Parathyroid adenoma (tissue), 2 donors: ENCODE measurements at regions not wholly inside any gene's neighbourhood (a gene's known extent, or its start where the extent isn't known, plus 50 kb on each side); places are given as distances from the start of the nearest gene placed in this dataset.

ENCODE experiments used
- H2AFZ ChIP-seq: fragments of 300-600 bp; sonication (generic); one replicate; pipeline ENCODE4 v1.7.0; 2017; ENCODE audit warnings: antibody characterized with exemption, mild to moderate bottlenecking
- H3K27ac ChIP-seq: fragments of 300-600 bp; sonication (generic); one replicate; pipeline ENCODE4 v1.7.0; 2017
- H3K27me3 ChIP-seq: fragments of 300-600 bp; sonication (generic); one replicate; pipeline ENCODE4 v1.7.0; 2017; ENCODE audit warnings: low read length; ENCODE audit not compliant: control insufficient read depth, insufficient read depth
- H3K36me3 ChIP-seq: fragments of 300-600 bp; sonication (generic); one replicate; pipeline ENCODE4 v1.7.0; 2017; ENCODE audit warnings: low read length; ENCODE audit not compliant: control insufficient read depth, insufficient read depth
- H3K4me1 ChIP-seq: fragments of 300-600 bp; sonication (generic); one replicate; pipeline ENCODE4 v1.7.0; 2017; ENCODE audit warnings: control low read depth
- H3K4me2 ChIP-seq: fragments of 300-600 bp; sonication (generic); one replicate; pipeline ENCODE4 v1.7.0; 2017; ENCODE audit warnings: low read length
- H3K4me3 ChIP-seq: fragments of 300-600 bp; sonication (generic); one replicate; pipeline ENCODE4 v1.7.0; 2017; ENCODE audit warnings: low read depth, low read length
- H3K79me2 ChIP-seq: fragments of 300-600 bp; sonication (generic); one replicate; pipeline ENCODE4 v1.7.0; 2017; ENCODE audit warnings: control low read depth
- H3K9ac ChIP-seq: fragments of 300-600 bp; sonication (generic); one replicate; pipeline ENCODE4 v1.7.0; 2017; ENCODE audit warnings: mild to moderate bottlenecking
- H3K9me3 ChIP-seq: fragments of 300-600 bp; sonication (generic); one replicate; pipeline ENCODE4 v1.7.0; 2017; ENCODE audit warnings: low read length; ENCODE audit not compliant: control insufficient read depth
- TF ChIP-seq, protein P1 (sequence below): fragments of 300-600 bp; sonication (generic); IDR thresholded peaks from one replicate; pipeline ENCODE4 v1.7.0; 2017; ENCODE audit warnings: antibody characterized with exemption, mild to moderate bottlenecking
- donor health status: primary hyperparathyroidism.

DNA sequence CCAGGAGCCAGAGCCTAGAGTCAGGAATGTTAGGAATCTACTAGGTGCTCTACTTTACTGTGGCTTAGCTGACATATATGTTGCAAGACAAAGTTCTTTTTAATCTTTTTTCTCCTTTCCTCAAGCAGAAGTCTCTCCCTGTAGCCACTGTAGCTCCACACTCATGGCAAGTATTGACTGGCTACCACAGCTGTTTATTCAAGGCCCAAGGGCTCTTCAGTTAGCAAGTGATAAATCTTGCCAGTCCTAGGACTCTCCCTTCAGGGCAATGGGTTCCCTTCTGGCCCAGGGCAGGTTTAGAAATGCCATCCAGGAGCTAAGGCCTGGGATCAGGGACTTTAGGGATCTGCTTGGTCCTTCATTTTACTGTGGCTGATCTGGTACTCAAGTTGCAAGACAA is 82.0 kb upstream of the TNFRSF21 start:
- H3K79me2 ChIP-seq, result no peaks in the 10 kb centered on the region
- H3K9me3 ChIP-seq, result no peaks in the 10 kb centered on the region
- H3K4me3 ChIP-seq, result no peak overlapping the region
- H3K4me1 ChIP-seq, result no peaks in the 10 kb centered on the region
- no peaks in the 10 kb centered on the region for H3K36me3 ChIP-seq
- H2AFZ ChIP-seq, result no peak overlapping the region
- H3K9ac ChIP-seq, result no peak overlapping the region
- no peak overlapping the region for H3K27ac ChIP-seq
- no peak overlapping the region for H3K4me2 ChIP-seq
- no peaks in the 10 kb centered on the region for H3K27me3 ChIP-seq
- TF ChIP-seq, protein P1, sequence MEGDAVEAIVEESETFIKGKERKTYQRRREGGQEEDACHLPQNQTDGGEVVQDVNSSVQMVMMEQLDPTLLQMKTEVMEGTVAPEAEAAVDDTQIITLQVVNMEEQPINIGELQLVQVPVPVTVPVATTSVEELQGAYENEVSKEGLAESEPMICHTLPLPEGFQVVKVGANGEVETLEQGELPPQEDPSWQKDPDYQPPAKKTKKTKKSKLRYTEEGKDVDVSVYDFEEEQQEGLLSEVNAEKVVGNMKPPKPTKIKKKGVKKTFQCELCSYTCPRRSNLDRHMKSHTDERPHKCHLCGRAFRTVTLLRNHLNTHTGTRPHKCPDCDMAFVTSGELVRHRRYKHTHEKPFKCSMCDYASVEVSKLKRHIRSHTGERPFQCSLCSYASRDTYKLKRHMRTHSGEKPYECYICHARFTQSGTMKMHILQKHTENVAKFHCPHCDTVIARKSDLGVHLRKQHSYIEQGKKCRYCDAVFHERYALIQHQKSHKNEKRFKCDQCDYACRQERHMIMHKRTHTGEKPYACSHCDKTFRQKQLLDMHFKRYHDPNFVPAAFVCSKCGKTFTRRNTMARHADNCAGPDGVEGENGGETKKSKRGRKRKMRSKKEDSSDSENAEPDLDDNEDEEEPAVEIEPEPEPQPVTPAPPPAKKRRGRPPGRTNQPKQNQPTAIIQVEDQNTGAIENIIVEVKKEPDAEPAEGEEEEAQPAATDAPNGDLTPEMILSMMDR, result no peak

DNA sequence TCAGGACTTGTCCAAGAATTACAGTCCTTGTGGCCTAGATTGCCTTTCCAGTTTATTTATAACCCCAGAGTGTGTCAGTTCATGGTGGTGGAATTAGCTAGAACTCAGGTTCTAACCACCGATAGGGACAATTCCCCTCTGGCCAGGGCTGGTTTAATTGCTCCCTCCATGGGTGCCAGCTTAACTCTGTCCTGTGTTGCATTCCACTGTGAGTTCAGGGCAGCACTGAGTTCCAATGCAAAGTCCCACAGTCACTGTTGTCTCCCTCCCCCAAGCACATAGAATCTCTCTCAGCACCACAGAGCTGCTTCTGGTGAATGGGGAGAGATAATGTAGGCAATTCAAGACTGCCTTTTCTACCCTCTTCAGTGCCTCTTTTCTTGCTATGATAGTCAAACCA is 82.5 kb upstream of the TNFRSF21 start:
- H3K36me3 ChIP-seq, result no peaks in the 10 kb centered on the region
- H3K27me3 ChIP-seq, result no peaks in the 10 kb centered on the region
- H3K4me1 ChIP-seq, result no peaks in the 10 kb centered on the region
- H3K4me2 ChIP-seq, result no peak overlapping the region
- no peaks in the 10 kb centered on the region for H3K79me2 ChIP-seq
- no peak overlapping the region for H2AFZ ChIP-seq
- no peak overlapping the region for H3K4me3 ChIP-seq
- H3K27ac ChIP-seq, result no peak overlapping the region
- TF ChIP-seq, protein P1, result no peak
- no peaks in the 10 kb centered on the region for H3K9me3 ChIP-seq
- H3K9ac ChIP-seq, result no peak overlapping the region

DNA sequence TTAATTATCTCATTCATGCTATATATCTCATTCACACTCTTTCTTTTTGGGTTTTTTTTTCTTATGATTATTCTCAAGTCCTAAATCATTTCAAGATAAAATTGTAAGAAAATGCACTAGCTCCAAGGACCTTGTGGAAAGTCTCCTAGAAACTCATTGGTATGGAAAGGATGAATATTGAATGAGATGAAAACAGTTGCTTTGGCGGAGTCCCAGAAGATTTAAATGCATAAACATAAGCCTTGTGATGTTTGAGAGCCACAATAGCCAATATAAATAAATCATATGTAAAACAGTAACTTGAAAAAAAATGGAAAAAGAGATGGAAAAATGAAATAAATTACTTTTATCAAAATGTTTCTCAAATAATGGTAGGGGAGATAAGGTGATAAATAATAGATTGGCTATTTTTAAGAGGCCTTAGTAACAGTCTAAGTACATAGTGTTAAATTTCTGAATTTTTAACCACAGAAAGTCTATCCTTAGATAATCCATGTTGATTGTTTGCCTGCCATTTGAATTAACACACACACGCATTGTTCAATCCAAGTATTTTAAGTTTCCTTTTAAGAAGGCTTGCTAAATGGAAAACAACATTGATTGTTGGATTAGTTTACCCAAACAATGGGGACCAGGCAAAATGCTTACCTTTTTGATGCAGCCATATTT is 81.1 kb upstream of the CD2AP start:
- no peak overlapping the region for H3K9ac ChIP-seq
- H3K27ac ChIP-seq, result no peak overlapping the region
- H2AFZ ChIP-seq, result no peak overlapping the region
- H3K36me3 ChIP-seq, result no peaks in the 10 kb centered on the region
- H3K4me1 ChIP-seq, result no peaks in the 10 kb centered on the region
- no peak overlapping the region for H3K4me3 ChIP-seq
- H3K4me2 ChIP-seq, result no peak overlapping the region
- TF ChIP-seq, protein P1, result no peak
- H3K9me3 ChIP-seq, result no peaks in the 10 kb centered on the region
- no peaks in the 10 kb centered on the region for H3K27me3 ChIP-seq
- H3K79me2 ChIP-seq, result no peaks in the 10 kb centered on the region

DNA sequence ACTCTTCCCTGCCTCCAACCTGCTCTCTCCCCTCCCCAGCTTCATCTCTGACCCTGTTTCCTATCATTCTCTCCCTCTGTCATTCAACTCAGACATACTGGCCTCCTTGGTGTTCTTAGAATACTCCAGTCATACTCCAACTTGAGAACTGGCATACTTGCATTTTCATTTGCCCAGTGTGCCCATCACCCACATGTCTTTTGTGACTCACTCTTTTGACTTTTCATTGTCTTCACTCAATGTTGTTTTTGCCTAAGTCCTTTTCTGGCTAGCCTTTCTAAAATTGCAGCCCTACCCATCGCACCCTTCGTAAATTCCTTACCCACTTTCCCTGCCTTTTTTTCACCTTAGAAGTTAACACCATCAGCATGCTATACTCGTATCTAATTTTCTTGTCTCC is 77.0 kb upstream of the CD2AP start:
- H3K4me2 ChIP-seq, result no peak overlapping the region
- TF ChIP-seq, protein P1, result no peak
- no peak overlapping the region for H3K4me3 ChIP-seq
- H3K4me1 ChIP-seq, result no peaks in the 10 kb centered on the region
- H3K9ac ChIP-seq, result no peak overlapping the region
- H3K27ac ChIP-seq, result no peak overlapping the region
- no peak overlapping the region for H2AFZ ChIP-seq
- no peaks in the 10 kb centered on the region for H3K36me3 ChIP-seq
- H3K9me3 ChIP-seq, result no peaks in the 10 kb centered on the region
- H3K27me3 ChIP-seq, result no peaks in the 10 kb centered on the region
- no peaks in the 10 kb centered on the region for H3K79me2 ChIP-seq

DNA sequence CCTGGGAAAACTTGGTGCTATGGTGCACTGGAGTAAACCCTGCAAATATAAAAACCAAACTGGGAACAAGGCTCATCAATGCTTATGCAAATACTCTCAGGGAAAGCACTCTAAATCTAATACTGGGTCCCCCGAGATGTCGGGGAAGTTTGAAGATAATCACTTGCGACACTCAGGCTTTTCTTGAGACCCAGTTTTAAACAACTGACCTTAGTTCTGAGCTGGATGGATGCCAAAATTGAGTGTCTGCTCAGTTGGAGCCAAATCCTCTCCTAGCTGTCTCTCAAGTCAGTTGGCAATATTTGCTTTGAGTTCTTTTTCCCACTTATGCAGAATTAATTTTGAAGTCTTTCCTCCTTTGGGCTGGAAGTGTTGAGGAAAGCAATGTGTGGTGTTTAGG is 75.5 kb upstream of the CD2AP start:
- TF ChIP-seq, protein P1, result no peak
- H3K9ac ChIP-seq, result no peak overlapping the region
- no peak overlapping the region for H3K27ac ChIP-seq
- no peaks in the 10 kb centered on the region for H3K27me3 ChIP-seq
- H3K4me2 ChIP-seq, result no peak overlapping the region
- no peaks in the 10 kb centered on the region for H3K9me3 ChIP-seq
- H3K4me3 ChIP-seq, result no peak overlapping the region
- H2AFZ ChIP-seq, result no peak overlapping the region
- peaks cover 5% of the 10 kb centered on the region for H3K4me1 ChIP-seq
- H3K79me2 ChIP-seq, result no peaks in the 10 kb centered on the region
- H3K36me3 ChIP-seq, result no peaks in the 10 kb centered on the region
